HL-60 (cell line): ENCODE measurements at regions not wholly inside any gene's neighbourhood (a gene's known extent, or its start where the extent isn't known, plus 50 kb on each side); places are given as distances from the start of the nearest gene placed in this dataset.

Source experiments
- CTCF ChIP-seq: IDR thresholded peaks from one replicate; pipeline ENCODE4 v1.5.1; 2011; ENCODE audit warnings: low read length, control low read depth, inconsistent platforms; ENCODE audit not compliant: insufficient read depth
- POLR2AphosphoS5 ChIP-seq: IDR thresholded peaks from 2 replicates; pipeline ENCODE4 v1.6.1; 2012; ENCODE audit warnings: low read depth
- REST ChIP-seq: IDR thresholded peaks from 2 replicates; pipeline ENCODE4 v1.6.1; 2012; ENCODE audit warnings: low read depth; ENCODE audit not compliant: insufficient replicate concordance

- TF ChIP-seq CTCF: no peak
- no peak for TF ChIP-seq REST
- no peak for TF ChIP-seq POLR2AphosphoS5
Measured at GRCh38 chr6:20020526-20020925, 183.4 kb downstream of the ID4 start.
